Lower leg skin (tissue), 3 donors: ENCODE measurements at regions not wholly inside any gene's neighbourhood (a gene's known extent, or its start where the extent isn't known, plus 50 kb on each side); places are given as distances from the start of the nearest gene placed in this dataset.

Experiments
- CTCF ChIP-seq, 3 donors: fragments of 450-650 bp; IDR thresholded peaks; one replicate each; pipeline ENCODE4 v1.5.1; 2016; ENCODE audit warnings: antibody characterized with exemption in 3 of 3, mild to moderate bottlenecking in 3 of 3, moderate library complexity in 2 of 3
- POLR2A ChIP-seq, 2 donors: fragments of 450-650 bp; IDR thresholded peaks; one replicate each; pipeline ENCODE4 v1.6.1; 2016 to 2017; ENCODE audit warnings: antibody characterized with exemption in 2 of 2, mild to moderate bottlenecking in 1 of 2, moderate library complexity in 1 of 2

GRCh38 chr5:106408141-106408540 is 1262.6 kb downstream of the EFNA5 start:
- no peak for TF ChIP-seq POLR2A (IDR thresholded peaks at IDR 0.05)
- no peak for TF ChIP-seq CTCF (IDR thresholded peaks at IDR 0.05)
